HL-60 (cell line): ENCODE measurements at regions not wholly inside any gene's neighbourhood (a gene's known extent, or its start where the extent isn't known, plus 50 kb on each side); places are given as distances from the start of the nearest gene placed in this dataset.

Source experiments
- CTCF ChIP-seq: IDR thresholded peaks from one replicate; pipeline ENCODE4 v1.5.1; 2011; ENCODE audit warnings: low read length, control low read depth, inconsistent platforms; ENCODE audit not compliant: insufficient read depth
- POLR2AphosphoS5 ChIP-seq: IDR thresholded peaks from 2 replicates; pipeline ENCODE4 v1.6.1; 2012; ENCODE audit warnings: low read depth
- TF ChIP-seq, protein P1 (sequence below): IDR thresholded peaks from 2 replicates; pipeline ENCODE4 v1.6.1; 2012; ENCODE audit warnings: low read depth; ENCODE audit not compliant: insufficient replicate concordance

DNA sequence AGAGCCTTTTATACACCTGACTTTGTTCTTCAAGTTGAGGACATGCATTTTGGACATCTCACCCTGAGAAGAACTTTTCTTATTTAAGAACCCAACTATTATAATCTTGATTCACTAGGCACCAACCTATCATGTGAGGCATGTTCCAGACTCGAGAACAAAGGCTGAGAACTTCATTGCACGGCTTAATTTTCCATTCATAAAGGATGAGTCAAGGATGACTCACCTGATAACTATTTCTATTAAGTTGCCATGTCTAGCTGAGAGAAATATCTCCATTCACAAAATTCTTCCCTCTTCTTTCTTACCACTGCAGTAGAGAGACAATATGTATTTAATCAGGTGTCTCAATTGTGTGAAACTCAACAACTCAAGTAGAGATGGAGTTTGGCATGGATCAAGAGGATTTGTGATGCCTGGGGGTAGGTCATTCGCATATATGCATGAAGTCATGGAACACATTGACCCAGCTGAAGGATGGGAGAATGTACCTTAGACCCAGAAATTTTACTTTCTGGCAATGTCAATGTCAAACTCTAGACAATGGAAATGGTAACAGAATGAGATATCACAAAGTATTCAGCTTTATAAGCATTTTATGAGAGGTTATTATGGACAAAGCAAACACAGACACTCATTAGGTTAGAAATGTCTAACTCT lies 173.2 kb upstream of the PRNP start:
- TF ChIP-seq CTCF (no peak), POLR2AphosphoS5 (no peak)
- TF ChIP-seq, protein P1, sequence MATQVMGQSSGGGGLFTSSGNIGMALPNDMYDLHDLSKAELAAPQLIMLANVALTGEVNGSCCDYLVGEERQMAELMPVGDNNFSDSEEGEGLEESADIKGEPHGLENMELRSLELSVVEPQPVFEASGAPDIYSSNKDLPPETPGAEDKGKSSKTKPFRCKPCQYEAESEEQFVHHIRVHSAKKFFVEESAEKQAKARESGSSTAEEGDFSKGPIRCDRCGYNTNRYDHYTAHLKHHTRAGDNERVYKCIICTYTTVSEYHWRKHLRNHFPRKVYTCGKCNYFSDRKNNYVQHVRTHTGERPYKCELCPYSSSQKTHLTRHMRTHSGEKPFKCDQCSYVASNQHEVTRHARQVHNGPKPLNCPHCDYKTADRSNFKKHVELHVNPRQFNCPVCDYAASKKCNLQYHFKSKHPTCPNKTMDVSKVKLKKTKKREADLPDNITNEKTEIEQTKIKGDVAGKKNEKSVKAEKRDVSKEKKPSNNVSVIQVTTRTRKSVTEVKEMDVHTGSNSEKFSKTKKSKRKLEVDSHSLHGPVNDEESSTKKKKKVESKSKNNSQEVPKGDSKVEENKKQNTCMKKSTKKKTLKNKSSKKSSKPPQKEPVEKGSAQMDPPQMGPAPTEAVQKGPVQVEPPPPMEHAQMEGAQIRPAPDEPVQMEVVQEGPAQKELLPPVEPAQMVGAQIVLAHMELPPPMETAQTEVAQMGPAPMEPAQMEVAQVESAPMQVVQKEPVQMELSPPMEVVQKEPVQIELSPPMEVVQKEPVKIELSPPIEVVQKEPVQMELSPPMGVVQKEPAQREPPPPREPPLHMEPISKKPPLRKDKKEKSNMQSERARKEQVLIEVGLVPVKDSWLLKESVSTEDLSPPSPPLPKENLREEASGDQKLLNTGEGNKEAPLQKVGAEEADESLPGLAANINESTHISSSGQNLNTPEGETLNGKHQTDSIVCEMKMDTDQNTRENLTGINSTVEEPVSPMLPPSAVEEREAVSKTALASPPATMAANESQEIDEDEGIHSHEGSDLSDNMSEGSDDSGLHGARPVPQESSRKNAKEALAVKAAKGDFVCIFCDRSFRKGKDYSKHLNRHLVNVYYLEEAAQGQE: no peak
